DND-41 (cell line): ENCODE measurements at regions not wholly inside any gene's neighbourhood (a gene's known extent, or its start where the extent isn't known, plus 50 kb on each side); places are given as distances from the start of the nearest gene placed in this dataset.

Experiments
- ATAC-seq: fragments of 200-7000 bp; cut with Tn5 transposase; 3 replicates; pipeline ENCODE4 v1.9.1; 2021; ENCODE audit warnings: low read depth; ENCODE audit not compliant: insufficient read depth
- DNase-seq: peaks from one replicate; pipeline ENCODE4 v3.0.0-alpha.2; 2020
- H2AFZ ChIP-seq: 2 replicates; pipeline ENCODE4 v1.6.0; 2012; ENCODE audit warnings: low read depth, low read length
- H3K27ac ChIP-seq: 2 replicates; pipeline ENCODE4 v1.5.1; 2012; ENCODE audit warnings: low read length, inconsistent platforms
- H3K27me3 ChIP-seq: fragments of 200-600 bp; sonication (generic); 2 replicates; pipeline ENCODE4 v1.6.0; 2012; ENCODE audit warnings: low read length, mild to moderate bottlenecking, inconsistent platforms; ENCODE audit not compliant: insufficient read depth, poor library complexity
- H3K36me3 ChIP-seq: 2 replicates; pipeline ENCODE4 v1.5.1; 2012; ENCODE audit warnings: low read length, inconsistent platforms; ENCODE audit not compliant: insufficient read depth
- H3K4me1 ChIP-seq: 2 replicates; pipeline ENCODE4 v1.5.1; 2012; ENCODE audit warnings: mild to moderate bottlenecking, low read length; ENCODE audit not compliant: insufficient read depth
- H3K4me2 ChIP-seq: 2 replicates; pipeline ENCODE4 v1.6.0; 2012; ENCODE audit warnings: mild to moderate bottlenecking, moderate library complexity, low read length, inconsistent platforms; ENCODE audit not compliant: insufficient read depth
- H3K4me3 ChIP-seq, 2 experiments: fragments of 200-600 bp in 1 of 2; shearing (Covaris generic) in 1 of 2; 2 replicates each; pipeline ENCODE4 v1.5.1; 2012 to 2016; ENCODE audit warnings: inconsistent platforms in 2 of 2, low read length in 2 of 2, mild to moderate bottlenecking in 2 of 2, low read depth in 1 of 2, moderate library complexity in 1 of 2
- H3K79me2 ChIP-seq: 2 replicates; pipeline ENCODE4 v1.6.0; 2012; ENCODE audit warnings: low read length, inconsistent platforms; ENCODE audit not compliant: insufficient read depth
- H3K9ac ChIP-seq: 2 replicates; pipeline ENCODE4 v1.6.0; 2012; ENCODE audit warnings: low read depth, mild to moderate bottlenecking, inconsistent platforms, low read length, moderate library complexity
- H3K9me3 ChIP-seq: 2 replicates; pipeline ENCODE4 v1.5.1; 2012; ENCODE audit warnings: low read length, moderate library complexity, mild to moderate bottlenecking, inconsistent platforms; ENCODE audit not compliant: insufficient read depth, severe bottlenecking
- H4K20me1 ChIP-seq: 2 replicates; pipeline ENCODE4 v1.6.0; 2012; ENCODE audit warnings: low read length; ENCODE audit not compliant: insufficient read depth
- CTCF ChIP-seq: IDR thresholded peaks from 2 replicates; pipeline ENCODE4 v1.5.1; 2012; ENCODE audit warnings: borderline replicate concordance, low read length, moderate library complexity, mild to moderate bottlenecking; ENCODE audit not compliant: poor library complexity, severe bottlenecking; ENCODE audit errors: extremely low read depth
- EZH2 ChIP-seq: IDR thresholded peaks from 3 replicates; pipeline ENCODE4 v1.6.1; 2012; ENCODE audit warnings: borderline replicate concordance, low read depth, mild to moderate bottlenecking, moderate library complexity, low read length, inconsistent platforms; ENCODE audit not compliant: severe bottlenecking

DNA sequence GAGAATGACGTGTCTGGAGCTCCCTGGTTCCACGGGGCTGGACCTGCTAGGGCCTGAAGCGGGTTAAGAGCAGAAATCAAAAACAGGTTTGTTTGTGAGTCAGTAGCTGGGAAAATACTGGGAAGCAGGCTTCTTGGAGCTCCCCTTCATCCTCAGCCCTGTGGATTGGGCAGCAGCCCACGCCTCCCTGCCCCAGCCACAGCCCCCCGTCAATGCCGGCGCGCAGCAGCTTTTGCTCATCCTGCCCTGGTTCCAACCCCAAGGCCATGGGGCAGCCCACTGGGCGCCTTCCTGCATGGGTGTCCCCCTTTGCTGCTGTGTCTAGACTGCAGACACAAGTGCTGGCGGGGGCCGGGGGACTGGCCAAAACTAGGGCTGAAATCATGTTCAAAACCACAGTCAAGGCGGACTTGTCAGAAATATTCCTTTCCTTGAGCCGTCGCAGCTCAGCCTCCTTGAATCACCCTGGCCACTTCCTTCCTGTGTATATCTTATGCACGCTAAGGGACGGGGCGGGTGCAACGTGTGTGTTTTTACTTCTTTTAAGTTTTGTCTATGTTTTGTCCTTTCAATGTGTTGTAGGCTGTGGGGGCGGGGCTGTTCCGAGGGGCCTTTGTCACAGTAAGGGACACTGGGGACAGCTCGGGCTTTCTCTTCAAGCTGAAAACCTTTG, 108.1 kb downstream of the KLF13 start:
- peak; percentile 86 for DNase-seq
- H3K4me3 ChIP-seq = peak overlapping the region; percentile 3 to 56; a peak in 2 of 4 replicates

GRCh38 chr15:31435261-31435911, 108.8 kb downstream of the KLF13 start:
- Histone ChIP-seq H3K9ac (peak overlapping the region; percentile 71), H2AFZ (peak overlapping the region; percentile 86), H3K27ac (peak overlapping the region; percentile 99), H3K4me1 (peaks cover 59% of the 10 kb centered on the region), H3K27me3 (no peaks in the 10 kb centered on the region), H3K4me2 (peak overlapping the region; percentile 80), H4K20me1 (no peaks in the 10 kb centered on the region), H3K36me3 (no peaks in the 10 kb centered on the region), H3K9me3 (no peaks in the 10 kb centered on the region), H3K79me2 (no peaks in the 10 kb centered on the region), H3K4me3 (peak overlapping the region; percentile 3 to 56; a peak in 2 of 4 replicates)
- ATAC-seq (peak; percentile 61), DNase-seq (peak; percentile 81)
- TF ChIP-seq CTCF = peak; percentile 79
- no peak for TF ChIP-seq EZH2

More for the DNA sequence above, 108.1 kb downstream of the KLF13 start:
- H4K20me1 ChIP-seq = no peaks in the 10 kb centered on the region
- peak overlapping the region; percentile 80 for H3K4me2 ChIP-seq
- H3K27ac ChIP-seq = peak overlapping the region; percentile 99
- peak overlapping the region; percentile 71 for H3K9ac ChIP-seq
- no peaks in the 10 kb centered on the region for H3K27me3 ChIP-seq
- H3K79me2 ChIP-seq = no peaks in the 10 kb centered on the region
- peaks cover 59% of the 10 kb centered on the region for H3K4me1 ChIP-seq
- TF ChIP-seq CTCF (no peak), EZH2 (no peak)
- H3K9me3 ChIP-seq = no peaks in the 10 kb centered on the region
- H2AFZ ChIP-seq = peak overlapping the region; percentile 86
- no peaks in the 10 kb centered on the region for H3K36me3 ChIP-seq
- peak; percentile 72 for ATAC-seq

DNA sequence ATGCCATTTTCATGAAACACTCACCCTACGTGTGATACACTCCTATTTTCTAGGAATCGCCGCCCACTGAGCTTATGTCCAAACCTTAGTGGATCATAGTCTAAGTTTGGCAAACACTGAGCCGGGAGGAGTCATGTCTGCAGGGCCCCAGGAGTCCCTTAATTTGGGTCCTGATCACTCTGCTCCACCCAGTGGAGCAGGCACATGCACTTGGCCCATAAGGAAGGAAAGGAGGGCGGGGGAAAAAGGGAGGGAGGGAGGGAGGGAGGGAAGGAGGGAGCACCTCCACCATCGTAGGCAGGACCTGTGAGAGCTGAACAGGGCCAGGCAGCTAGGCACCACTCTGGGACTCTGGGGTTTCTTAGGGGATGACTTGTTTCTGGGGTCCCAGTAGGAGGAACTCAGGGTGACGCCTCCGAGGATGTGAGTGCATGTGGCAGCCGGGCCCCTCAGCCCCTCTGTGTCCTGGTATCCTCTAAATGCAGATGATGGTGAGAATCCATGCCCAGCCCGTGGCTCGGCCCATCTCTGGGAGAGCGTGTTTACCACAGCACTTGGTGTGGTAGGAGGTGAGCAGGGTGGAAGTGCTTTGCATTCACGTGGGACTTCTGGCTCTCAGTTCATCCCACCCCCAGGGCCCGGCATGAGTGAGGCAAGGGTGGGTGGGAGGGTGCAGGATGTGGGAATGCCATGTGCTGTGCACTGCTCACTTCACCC, 109.4 kb downstream of the KLF13 start:
- Histone ChIP-seq H3K4me3 (peak overlapping the region in 1 of 2 experiments; percentile 56; a peak in 2 of 4 replicates), H3K4me2 (peak overlapping the region; percentile 80), H3K79me2 (no peaks in the 10 kb centered on the region), H2AFZ (peak overlapping the region; percentile 86; the same call in 1 of the 2 replicates), H3K9me3 (no peaks in the 10 kb centered on the region), H3K9ac (peak overlapping the region; percentile 71), H3K4me1 (peaks cover 59% of the 10 kb centered on the region), H4K20me1 (no peaks in the 10 kb centered on the region), H3K27ac (peak overlapping the region; percentile 99), H3K27me3 (no peaks in the 10 kb centered on the region), H3K36me3 (no peaks in the 10 kb centered on the region)
- TF ChIP-seq EZH2 (no peak), CTCF (no peak)
- DNase-seq (peak; percentile 69), ATAC-seq (peak; percentile 29)
